Renal cortical epithelial cell (primary cell): ENCODE measurements at regions not wholly inside any gene's neighbourhood (a gene's known extent, or its start where the extent isn't known, plus 50 kb on each side); places are given as distances from the start of the nearest gene placed in this dataset.
"Not testable (repeated sequence)": the region's sequence is repeated elsewhere in the genome, so short reads cannot be mapped to it uniquely, and the experiment has no call there.

Experiments
- DNase-seq: peaks from one replicate; pipeline ENCODE4 v3.0.0-alpha.2; 2011; ENCODE audit warnings: low read depth

- no peak for DNase-seq
These were observed 100.4 kb upstream of the CHORDC1 start for GRCh38 chr11:90323289-90323688.

- no peak for DNase-seq
These were observed 98.2 kb upstream of the CHORDC1 start for GRCh38 chr11:90321018-90321417.

GRCh38 chr11:90318651-90319050 lies 95.8 kb upstream of the CHORDC1 start:
- peak; percentile 57 for DNase-seq

GRCh38 chr11:90310210-90310609 lies 87.4 kb upstream of the CHORDC1 start:
- DNase-seq, result no peak

- no peak for DNase-seq
These were observed 86.8 kb upstream of the CHORDC1 start for GRCh38 chr11:90309693-90310092.

GRCh38 chr11:90294526-90294925 lies 71.7 kb upstream of the CHORDC1 start:
- DNase-seq, result no peak

GRCh38 chr11:90294091-90294490 lies 71.2 kb upstream of the CHORDC1 start:
- DNase-seq, result no peak

- peak; percentile 42 for DNase-seq
These were observed 65.5 kb upstream of the CHORDC1 start for GRCh38 chr11:90288212-90288821.

- peak; percentile 11 for DNase-seq
These were observed 63.8 kb upstream of the CHORDC1 start for GRCh38 chr11:90286640-90287039.

GRCh38 chr11:90284171-90284570 lies 61.3 kb upstream of the CHORDC1 start:
- no peak for DNase-seq

- DNase-seq, result not testable (repeated sequence)
These were observed 59.8 kb upstream of the CHORDC1 start for GRCh38 chr11:90282551-90283071.

- no peak for DNase-seq
These were observed 51.5 kb upstream of the CHORDC1 start for GRCh38 chr11:90274362-90274761.
